ENCODE measurements at regions not wholly inside any gene's neighbourhood (a gene's known extent, or its start where the extent isn't known, plus 50 kb on each side); places are given as distances from the start of the nearest gene placed in this dataset.

- no peaks in the 10 kb centered on the region for H3K27me3 ChIP-seq (ENCODE audit: control insufficient read depth, insufficient read depth, low read length)
- no peak for DNase-seq (ENCODE audit: low read depth in 2 of 2)
- no peaks in the 10 kb centered on the region for H3K79me2 ChIP-seq (ENCODE audit: control insufficient read depth, insufficient read depth, low read length)
- TF ChIP-seq CTCF (conservative IDR thresholded peaks at IDR 0.05 in 1 of 2, IDR thresholded peaks at IDR 0.05 in 1 of 2; ENCODE audit: low read depth in 1 of 2, low read length in 2 of 2): no peak
- TF ChIP-seq EZH2 (IDR thresholded peaks at IDR 0.05; ENCODE audit: low read length, missing control alignments): no peak
- no peaks in the 10 kb centered on the region for H3K4me1 ChIP-seq (ENCODE audit: control insufficient read depth, extremely low read depth, insufficient read depth, low read length)
- no peak overlapping the region for H3K4me3 ChIP-seq (replicated peaks in 1 of 4; ENCODE audit: control extremely low read depth in 1 of 4, insufficient read depth in 1 of 4, low read depth in 3 of 4, low read length in 4 of 4)
- H3K9me3 ChIP-seq (ENCODE audit: control insufficient read depth, insufficient read depth, low read depth, low read length): no peaks in the 10 kb centered on the region
- no peak overlapping the region for H3K9ac ChIP-seq (ENCODE audit: insufficient read depth, low read length)
- H4K20me1 ChIP-seq (ENCODE audit: control insufficient read depth, extremely low read depth, insufficient read depth, low read length): no peaks in the 10 kb centered on the region
- no peak overlapping the region for H3K27ac ChIP-seq (ENCODE audit: insufficient read depth, low read length)
- H3K4me2 ChIP-seq (ENCODE audit: extremely low read depth, insufficient read depth, low read length): no peak overlapping the region
- no peak overlapping the region for H2AFZ ChIP-seq (ENCODE audit: low read length)
- no peaks in the 10 kb centered on the region for H3K36me3 ChIP-seq (ENCODE audit: control insufficient read depth, insufficient read depth, low read length)
Observed at GRCh38 chr4:122326908-122327307, 51.9 kb upstream of the ADAD1 start.

GRCh38 chr4:122328893-122329292, 49.9 kb upstream of the ADAD1 start:
- no peak overlapping the region for H3K4me3 ChIP-seq (replicated peaks in 1 of 4; ENCODE audit: control extremely low read depth in 1 of 4, insufficient read depth in 1 of 4, low read depth in 3 of 4, low read length in 4 of 4)
- H3K36me3 ChIP-seq (ENCODE audit: control insufficient read depth, insufficient read depth, low read length): no peaks in the 10 kb centered on the region
- H3K4me2 ChIP-seq (ENCODE audit: extremely low read depth, insufficient read depth, low read length): no peak overlapping the region
- H4K20me1 ChIP-seq (ENCODE audit: control insufficient read depth, extremely low read depth, insufficient read depth, low read length): no peaks in the 10 kb centered on the region
- no peaks in the 10 kb centered on the region for H3K4me1 ChIP-seq (ENCODE audit: control insufficient read depth, extremely low read depth, insufficient read depth, low read length)
- H3K79me2 ChIP-seq (ENCODE audit: control insufficient read depth, insufficient read depth, low read length): no peaks in the 10 kb centered on the region
- no peak for DNase-seq (ENCODE audit: low read depth in 2 of 2)
- no peak overlapping the region for H3K9ac ChIP-seq (ENCODE audit: insufficient read depth, low read length)
- H3K9me3 ChIP-seq (ENCODE audit: control insufficient read depth, insufficient read depth, low read depth, low read length): no peaks in the 10 kb centered on the region
- no peak overlapping the region for H3K27ac ChIP-seq (ENCODE audit: insufficient read depth, low read length)
- TF ChIP-seq EZH2 (IDR thresholded peaks at IDR 0.05; ENCODE audit: low read length, missing control alignments): no peak
- TF ChIP-seq CTCF (conservative IDR thresholded peaks at IDR 0.05 in 1 of 2, IDR thresholded peaks at IDR 0.05 in 1 of 2; ENCODE audit: low read depth in 1 of 2, low read length in 2 of 2): no peak
- no peak overlapping the region for H2AFZ ChIP-seq (ENCODE audit: low read length)
- H3K27me3 ChIP-seq (ENCODE audit: control insufficient read depth, insufficient read depth, low read length): no peaks in the 10 kb centered on the region

Measured in fibroblast of lung (primary cell).